DMS79 (cell line): ENCODE measurements at regions not wholly inside any gene's neighbourhood (a gene's known extent, or its start where the extent isn't known, plus 50 kb on each side); places are given as distances from the start of the nearest gene placed in this dataset.

Source experiments
- DNase-seq: peaks from one replicate; lab custom pipeline; 2025; lab: John Stamatoyannopoulos, UW

- DNase-seq, result no peak
Observed at GRCh38 chr6:94372229-94372628, 952.9 kb upstream of the EPHA7 start.

- DNase-seq, result no peak
Observed at GRCh38 chr6:94367316-94367715, 948.0 kb upstream of the EPHA7 start.

- no peak for DNase-seq
Observed at GRCh38 chr6:94362061-94362864, 942.9 kb upstream of the EPHA7 start.

GRCh38 chr6:94361304-94362060 lies 942.1 kb upstream of the EPHA7 start:
- DNase-seq, result no peak

- DNase-seq, result no peak
Observed at GRCh38 chr6:94357381-94357980, 938.1 kb upstream of the EPHA7 start.

GRCh38 chr6:94350833-94351232 lies 931.5 kb upstream of the EPHA7 start:
- no peak for DNase-seq

- no peak for DNase-seq
Observed at GRCh38 chr6:94349227-94349626, 929.9 kb upstream of the EPHA7 start.

DNA sequence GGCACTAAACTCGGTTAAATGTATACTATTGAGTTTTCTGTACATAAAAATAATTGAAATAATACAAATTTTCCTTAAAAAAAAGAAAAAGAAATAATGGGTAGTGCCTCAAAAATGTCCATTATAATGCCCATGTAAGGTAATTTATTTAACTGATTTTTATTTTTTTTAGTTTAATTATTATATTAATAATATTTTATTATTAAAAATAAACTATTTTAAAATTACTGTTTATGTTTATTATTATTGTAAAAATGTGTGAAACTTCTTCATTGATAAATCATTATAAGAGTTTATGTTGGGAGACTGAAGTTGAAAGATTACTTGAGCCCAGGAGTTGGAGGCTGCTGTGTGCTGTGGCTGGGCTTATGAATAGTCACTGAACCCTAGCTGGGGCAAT lies 925.5 kb upstream of the EPHA7 start:
- DNase-seq, result no peak

GRCh38 chr6:94341173-94341572 lies 921.8 kb upstream of the EPHA7 start:
- DNase-seq, result no peak

DNA sequence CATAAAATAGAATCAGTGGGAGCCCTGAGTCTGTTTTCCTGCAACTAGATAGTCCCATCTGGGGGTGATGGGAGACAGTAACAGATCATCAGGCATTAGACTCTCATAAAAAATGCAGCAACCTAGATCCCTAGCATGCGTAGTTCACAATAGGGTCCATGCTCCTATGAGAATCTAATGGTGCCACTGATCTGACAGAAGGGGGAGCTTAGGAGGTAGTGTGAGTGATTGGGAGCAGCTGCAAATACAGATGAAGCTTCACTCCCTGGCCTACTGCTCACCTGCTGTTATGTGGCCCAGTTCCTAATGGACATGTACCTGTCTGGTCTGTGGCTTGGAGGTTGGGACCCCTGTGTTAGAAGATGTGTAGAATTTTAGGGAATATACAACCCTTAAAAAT lies 904.5 kb upstream of the EPHA7 start:
- no peak for DNase-seq

GRCh38 chr6:94300424-94301144 lies 881.2 kb upstream of the EPHA7 start:
- DNase-seq, result no peak

GRCh38 chr6:94289131-94289530 lies 869.8 kb upstream of the EPHA7 start:
- no peak for DNase-seq

GRCh38 chr6:94278146-94278545 lies 858.8 kb upstream of the EPHA7 start:
- DNase-seq, result no peak

DNA sequence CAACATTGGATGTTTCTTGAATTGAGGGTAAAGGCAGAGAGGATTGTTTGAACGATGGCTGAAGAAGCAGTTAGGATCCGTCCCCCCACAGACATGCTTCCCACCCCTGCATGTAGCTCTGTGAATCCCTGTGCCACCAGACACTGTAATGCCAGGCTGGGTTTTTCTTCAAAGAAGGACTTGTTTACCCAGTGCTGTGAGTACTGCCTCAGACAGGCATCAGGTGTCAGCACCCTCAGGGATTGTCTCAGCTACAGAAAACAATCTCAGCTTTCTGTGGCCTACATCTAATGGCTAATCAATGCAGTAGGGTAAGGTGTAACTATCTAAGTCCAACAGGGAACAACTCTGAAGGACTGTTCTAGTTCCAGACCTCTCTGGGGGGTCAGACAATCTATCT lies 853.0 kb upstream of the EPHA7 start:
- no peak for DNase-seq

- DNase-seq, result no peak
Observed at GRCh38 chr6:94270091-94270948, 851.0 kb upstream of the EPHA7 start.

DNA sequence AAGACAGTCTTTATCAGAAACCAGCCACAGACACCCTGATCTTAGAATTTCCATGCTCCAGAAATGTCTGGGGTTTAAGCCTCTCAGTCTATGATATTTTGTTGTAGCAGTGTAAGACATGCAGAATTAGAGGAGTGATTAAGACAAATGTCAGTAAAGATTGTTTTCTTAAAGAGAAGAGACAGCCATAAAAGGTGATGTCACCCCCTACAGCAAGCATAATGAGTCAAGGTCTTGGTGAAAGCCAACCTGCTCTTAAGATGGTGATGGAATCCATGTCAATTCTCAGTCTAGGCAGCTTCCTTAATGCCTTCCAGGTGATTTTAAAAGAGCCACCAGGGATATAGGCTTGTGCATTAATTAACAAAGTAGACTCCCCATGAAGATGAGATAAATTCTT lies 849.9 kb upstream of the EPHA7 start:
- DNase-seq, result no peak

- no peak for DNase-seq
Observed at GRCh38 chr6:94260765-94261164, 841.4 kb upstream of the EPHA7 start.

GRCh38 chr6:94254689-94255088 lies 835.3 kb upstream of the EPHA7 start:
- no peak for DNase-seq

GRCh38 chr6:94251878-94252277 lies 832.5 kb upstream of the EPHA7 start:
- DNase-seq, result no peak

- no peak for DNase-seq
Observed at GRCh38 chr6:94245395-94245794, 826.0 kb upstream of the EPHA7 start.

GRCh38 chr6:94238868-94239267 lies 819.5 kb upstream of the EPHA7 start:
- no peak for DNase-seq
